ENCODE measurements at regions not wholly inside any gene's neighbourhood (a gene's known extent, or its start where the extent isn't known, plus 50 kb on each side); places are given as distances from the start of the nearest gene placed in this dataset.

DNA sequence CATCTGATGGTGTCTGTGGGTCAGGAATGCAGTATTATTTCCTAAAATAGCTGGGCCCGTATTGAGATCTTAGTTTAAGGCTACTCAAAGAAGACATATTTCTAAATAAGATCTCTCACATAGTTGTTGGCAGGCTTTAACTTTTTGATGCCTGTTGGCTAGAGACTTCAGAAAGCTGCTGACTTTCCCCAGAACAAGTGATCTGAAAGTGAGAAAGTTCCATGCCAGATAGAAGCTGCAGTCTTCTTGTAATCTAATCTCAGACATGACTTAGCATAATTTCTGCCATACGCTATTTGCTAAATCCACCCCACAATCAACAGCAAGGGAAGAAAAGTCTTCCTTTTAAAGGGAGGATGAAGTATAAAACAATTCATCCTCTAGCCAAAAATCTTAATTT lies 867.1 kb downstream of the IGSF11 start (continued):
- TF ChIP-seq NANOG (IDR thresholded peaks at IDR 0.05; ENCODE audit: borderline replicate concordance) = no peak
- no peak for TF ChIP-seq CREB1 (CRISPR knock-in tag; IDR thresholded peaks at IDR 0.05; ENCODE audit: low read depth)

DNA sequence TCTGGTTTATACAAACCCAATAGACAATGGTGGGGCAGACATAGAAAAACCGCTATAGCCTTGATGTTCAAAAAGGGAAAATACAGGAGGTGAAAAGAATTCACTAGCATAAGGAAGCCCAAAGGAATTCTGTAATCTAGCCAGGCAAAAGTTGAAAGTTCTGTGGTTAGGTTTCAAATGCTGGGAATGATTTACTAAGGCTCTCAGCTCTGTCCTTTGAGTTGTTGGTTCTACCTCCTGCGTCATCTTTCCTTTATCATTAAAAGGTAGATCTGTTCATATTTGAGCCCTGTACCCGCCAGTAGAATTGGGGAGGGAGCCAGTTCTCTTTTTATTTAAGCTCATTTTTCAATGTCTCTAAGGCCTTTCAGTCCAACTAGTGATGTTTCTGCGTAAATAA lies 866.5 kb downstream of the IGSF11 start:
- Histone ChIP-seq H3K4me2 (no peak overlapping the region), H3F3A (replicated peaks; ENCODE audit: low read depth) (no peaks in the 10 kb centered on the region), H3K27ac (ENCODE audit: low read depth) (no peak overlapping the region), H2AFZ (peak overlapping the region; percentile 70; the same call in 1 of the 2 replicates), H4K20me1 (replicated peaks; ENCODE audit: insufficient read depth) (no peaks in the 10 kb centered on the region), H3K79me2 (replicated peaks; ENCODE audit: insufficient read depth) (no peaks in the 10 kb centered on the region), H3K36me3 (ENCODE audit: insufficient read depth) (no peaks in the 10 kb centered on the region), H3K27me3 (ENCODE audit: insufficient read depth) (no peaks in the 10 kb centered on the region), H3K4me1 (ENCODE audit: insufficient read depth) (peaks cover 17% of the 10 kb centered on the region), H3K9me2 (ENCODE audit: insufficient read depth) (no peaks in the 10 kb centered on the region), H3K4me3 (no peak overlapping the region)
- TF ChIP-seq, protein P1, sequence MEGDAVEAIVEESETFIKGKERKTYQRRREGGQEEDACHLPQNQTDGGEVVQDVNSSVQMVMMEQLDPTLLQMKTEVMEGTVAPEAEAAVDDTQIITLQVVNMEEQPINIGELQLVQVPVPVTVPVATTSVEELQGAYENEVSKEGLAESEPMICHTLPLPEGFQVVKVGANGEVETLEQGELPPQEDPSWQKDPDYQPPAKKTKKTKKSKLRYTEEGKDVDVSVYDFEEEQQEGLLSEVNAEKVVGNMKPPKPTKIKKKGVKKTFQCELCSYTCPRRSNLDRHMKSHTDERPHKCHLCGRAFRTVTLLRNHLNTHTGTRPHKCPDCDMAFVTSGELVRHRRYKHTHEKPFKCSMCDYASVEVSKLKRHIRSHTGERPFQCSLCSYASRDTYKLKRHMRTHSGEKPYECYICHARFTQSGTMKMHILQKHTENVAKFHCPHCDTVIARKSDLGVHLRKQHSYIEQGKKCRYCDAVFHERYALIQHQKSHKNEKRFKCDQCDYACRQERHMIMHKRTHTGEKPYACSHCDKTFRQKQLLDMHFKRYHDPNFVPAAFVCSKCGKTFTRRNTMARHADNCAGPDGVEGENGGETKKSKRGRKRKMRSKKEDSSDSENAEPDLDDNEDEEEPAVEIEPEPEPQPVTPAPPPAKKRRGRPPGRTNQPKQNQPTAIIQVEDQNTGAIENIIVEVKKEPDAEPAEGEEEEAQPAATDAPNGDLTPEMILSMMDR (conservative IDR thresholded peaks at IDR 0.05; ENCODE audit: low read depth in 2 of 2) = no peak
- no peak for TF ChIP-seq JUNB (IDR thresholded peaks at IDR 0.05; ENCODE audit: unreplicated experiment)
- TF ChIP-seq, protein P2, sequence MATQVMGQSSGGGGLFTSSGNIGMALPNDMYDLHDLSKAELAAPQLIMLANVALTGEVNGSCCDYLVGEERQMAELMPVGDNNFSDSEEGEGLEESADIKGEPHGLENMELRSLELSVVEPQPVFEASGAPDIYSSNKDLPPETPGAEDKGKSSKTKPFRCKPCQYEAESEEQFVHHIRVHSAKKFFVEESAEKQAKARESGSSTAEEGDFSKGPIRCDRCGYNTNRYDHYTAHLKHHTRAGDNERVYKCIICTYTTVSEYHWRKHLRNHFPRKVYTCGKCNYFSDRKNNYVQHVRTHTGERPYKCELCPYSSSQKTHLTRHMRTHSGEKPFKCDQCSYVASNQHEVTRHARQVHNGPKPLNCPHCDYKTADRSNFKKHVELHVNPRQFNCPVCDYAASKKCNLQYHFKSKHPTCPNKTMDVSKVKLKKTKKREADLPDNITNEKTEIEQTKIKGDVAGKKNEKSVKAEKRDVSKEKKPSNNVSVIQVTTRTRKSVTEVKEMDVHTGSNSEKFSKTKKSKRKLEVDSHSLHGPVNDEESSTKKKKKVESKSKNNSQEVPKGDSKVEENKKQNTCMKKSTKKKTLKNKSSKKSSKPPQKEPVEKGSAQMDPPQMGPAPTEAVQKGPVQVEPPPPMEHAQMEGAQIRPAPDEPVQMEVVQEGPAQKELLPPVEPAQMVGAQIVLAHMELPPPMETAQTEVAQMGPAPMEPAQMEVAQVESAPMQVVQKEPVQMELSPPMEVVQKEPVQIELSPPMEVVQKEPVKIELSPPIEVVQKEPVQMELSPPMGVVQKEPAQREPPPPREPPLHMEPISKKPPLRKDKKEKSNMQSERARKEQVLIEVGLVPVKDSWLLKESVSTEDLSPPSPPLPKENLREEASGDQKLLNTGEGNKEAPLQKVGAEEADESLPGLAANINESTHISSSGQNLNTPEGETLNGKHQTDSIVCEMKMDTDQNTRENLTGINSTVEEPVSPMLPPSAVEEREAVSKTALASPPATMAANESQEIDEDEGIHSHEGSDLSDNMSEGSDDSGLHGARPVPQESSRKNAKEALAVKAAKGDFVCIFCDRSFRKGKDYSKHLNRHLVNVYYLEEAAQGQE (IDR thresholded peaks at IDR 0.05; ENCODE audit: unreplicated experiment) = no peak
- TF ChIP-seq EZH2phosphoT487 (IDR thresholded peaks at IDR 0.05; ENCODE audit: unreplicated experiment) = no peak
- no peak for TF ChIP-seq CREB1 (CRISPR knock-in tag; IDR thresholded peaks at IDR 0.05; ENCODE audit: low read depth)
- TF ChIP-seq EZH2 (IDR thresholded peaks at IDR 0.05; ENCODE audit: low read depth, unreplicated experiment) = no peak
- no peak for TF ChIP-seq POLR2AphosphoS5 (IDR thresholded peaks at IDR 0.05; ENCODE audit: low read depth)
- TF ChIP-seq, protein P3, sequence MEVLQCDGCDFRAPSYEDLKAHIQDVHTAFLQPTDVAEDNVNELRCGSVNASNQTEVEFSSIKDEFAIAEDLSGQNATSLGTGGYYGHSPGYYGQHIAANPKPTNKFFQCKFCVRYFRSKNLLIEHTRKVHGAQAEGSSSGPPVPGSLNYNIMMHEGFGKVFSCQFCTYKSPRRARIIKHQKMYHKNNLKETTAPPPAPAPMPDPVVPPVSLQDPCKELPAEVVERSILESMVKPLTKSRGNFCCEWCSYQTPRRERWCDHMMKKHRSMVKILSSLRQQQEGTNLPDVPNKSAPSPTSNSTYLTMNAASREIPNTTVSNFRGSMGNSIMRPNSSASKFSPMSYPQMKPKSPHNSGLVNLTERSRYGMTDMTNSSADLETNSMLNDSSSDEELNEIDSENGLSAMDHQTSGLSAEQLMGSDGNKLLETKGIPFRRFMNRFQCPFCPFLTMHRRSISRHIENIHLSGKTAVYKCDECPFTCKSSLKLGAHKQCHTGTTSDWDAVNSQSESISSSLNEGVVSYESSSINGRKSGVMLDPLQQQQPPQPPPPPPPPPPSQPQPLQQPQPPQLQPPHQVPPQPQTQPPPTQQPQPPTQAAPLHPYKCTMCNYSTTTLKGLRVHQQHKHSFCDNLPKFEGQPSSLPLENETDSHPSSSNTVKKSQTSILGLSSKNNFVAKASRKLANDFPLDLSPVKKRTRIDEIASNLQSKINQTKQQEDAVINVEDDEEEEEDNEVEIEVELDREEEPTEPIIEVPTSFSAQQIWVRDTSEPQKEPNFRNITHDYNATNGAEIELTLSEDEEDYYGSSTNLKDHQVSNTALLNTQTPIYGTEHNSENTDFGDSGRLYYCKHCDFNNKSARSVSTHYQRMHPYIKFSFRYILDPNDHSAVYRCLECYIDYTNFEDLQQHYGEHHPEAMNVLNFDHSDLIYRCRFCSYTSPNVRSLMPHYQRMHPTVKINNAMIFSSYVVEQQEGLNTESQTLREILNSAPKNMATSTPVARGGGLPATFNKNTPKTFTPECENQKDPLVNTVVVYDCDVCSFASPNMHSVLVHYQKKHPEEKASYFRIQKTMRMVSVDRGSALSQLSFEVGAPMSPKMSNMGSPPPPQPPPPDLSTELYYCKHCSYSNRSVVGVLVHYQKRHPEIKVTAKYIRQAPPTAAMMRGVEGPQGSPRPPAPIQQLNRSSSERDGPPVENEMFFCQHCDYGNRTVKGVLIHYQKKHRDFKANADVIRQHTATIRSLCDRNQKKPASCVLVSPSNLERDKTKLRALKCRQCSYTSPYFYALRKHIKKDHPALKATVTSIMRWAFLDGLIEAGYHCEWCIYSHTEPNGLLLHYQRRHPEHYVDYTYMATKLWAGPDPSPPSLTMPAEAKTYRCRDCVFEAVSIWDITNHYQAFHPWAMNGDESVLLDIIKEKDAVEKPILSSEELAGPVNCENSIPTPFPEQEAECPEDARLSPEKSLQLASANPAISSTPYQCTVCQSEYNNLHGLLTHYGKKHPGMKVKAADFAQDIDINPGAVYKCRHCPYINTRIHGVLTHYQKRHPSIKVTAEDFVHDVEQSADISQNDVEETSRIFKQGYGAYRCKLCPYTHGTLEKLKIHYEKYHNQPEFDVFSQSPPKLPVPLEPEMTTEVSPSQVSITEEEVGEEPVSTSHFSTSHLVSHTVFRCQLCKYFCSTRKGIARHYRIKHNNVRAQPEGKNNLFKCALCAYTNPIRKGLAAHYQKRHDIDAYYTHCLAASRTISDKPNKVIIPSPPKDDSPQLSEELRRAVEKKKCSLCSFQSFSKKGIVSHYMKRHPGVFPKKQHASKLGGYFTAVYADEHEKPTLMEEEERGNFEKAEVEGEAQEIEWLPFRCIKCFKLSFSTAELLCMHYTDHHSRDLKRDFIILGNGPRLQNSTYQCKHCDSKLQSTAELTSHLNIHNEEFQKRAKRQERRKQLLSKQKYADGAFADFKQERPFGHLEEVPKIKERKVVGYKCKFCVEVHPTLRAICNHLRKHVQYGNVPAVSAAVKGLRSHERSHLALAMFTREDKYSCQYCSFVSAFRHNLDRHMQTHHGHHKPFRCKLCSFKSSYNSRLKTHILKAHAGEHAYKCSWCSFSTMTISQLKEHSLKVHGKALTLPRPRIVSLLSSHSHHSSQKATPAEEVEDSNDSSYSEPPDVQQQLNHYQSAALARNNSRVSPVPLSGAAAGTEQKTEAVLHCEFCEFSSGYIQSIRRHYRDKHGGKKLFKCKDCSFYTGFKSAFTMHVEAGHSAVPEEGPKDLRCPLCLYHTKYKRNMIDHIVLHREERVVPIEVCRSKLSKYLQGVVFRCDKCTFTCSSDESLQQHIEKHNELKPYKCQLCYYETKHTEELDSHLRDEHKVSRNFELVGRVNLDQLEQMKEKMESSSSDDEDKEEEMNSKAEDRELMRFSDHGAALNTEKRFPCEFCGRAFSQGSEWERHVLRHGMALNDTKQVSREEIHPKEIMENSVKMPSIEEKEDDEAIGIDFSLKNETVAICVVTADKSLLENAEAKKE (CRISPR knock-in tag; IDR thresholded peaks at IDR 0.05) = no peak
- TF ChIP-seq NANOG (IDR thresholded peaks at IDR 0.05; ENCODE audit: borderline replicate concordance) = no peak
- TF ChIP-seq, protein P4, sequence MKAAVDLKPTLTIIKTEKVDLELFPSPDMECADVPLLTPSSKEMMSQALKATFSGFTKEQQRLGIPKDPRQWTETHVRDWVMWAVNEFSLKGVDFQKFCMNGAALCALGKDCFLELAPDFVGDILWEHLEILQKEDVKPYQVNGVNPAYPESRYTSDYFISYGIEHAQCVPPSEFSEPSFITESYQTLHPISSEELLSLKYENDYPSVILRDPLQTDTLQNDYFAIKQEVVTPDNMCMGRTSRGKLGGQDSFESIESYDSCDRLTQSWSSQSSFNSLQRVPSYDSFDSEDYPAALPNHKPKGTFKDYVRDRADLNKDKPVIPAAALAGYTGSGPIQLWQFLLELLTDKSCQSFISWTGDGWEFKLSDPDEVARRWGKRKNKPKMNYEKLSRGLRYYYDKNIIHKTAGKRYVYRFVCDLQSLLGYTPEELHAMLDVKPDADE (IDR thresholded peaks at IDR 0.05) = no peak
- no peak for TF ChIP-seq STAT1 (IDR thresholded peaks at IDR 0.05; ENCODE audit: unreplicated experiment)
- no peak for TF ChIP-seq ZNF331 (CRISPR knock-in tag; IDR thresholded peaks at IDR 0.05; ENCODE audit: low read depth)
- no peak for TF ChIP-seq ZNF114 (CRISPR knock-in tag; IDR thresholded peaks at IDR 0.05)
- peaks cover 23% of the 10 kb centered on the region for H3K9me3 Mint-ChIP-seq
- DNase-seq (ENCODE audit: low spot score) = no peak
- ATAC-seq = no peak
- H3K4me1 Mint-ChIP-seq = peaks cover 14% of the 10 kb centered on the region; the same call in 2 of the 3 replicates
- H3K27ac Mint-ChIP-seq = peak overlapping the region; percentile 55; the same call in 1 of the 2 replicates
- peaks cover 16% of the 10 kb centered on the region for H3K36me3 Mint-ChIP-seq (ENCODE audit: low read depth)
- no peaks in the 10 kb centered on the region for H3K27me3 Mint-ChIP-seq (ENCODE audit: insufficient read depth, low read depth, poor library complexity)
- H3K4me3 Mint-ChIP-seq = no peak overlapping the region

Measured in GM23338 (cell line).